ENCODE measurements at regions not wholly inside any gene's neighbourhood (a gene's known extent, or its start where the extent isn't known, plus 50 kb on each side); places are given as distances from the start of the nearest gene placed in this dataset.
A peak's percentile ranks its signal among the peaks of the same experiment; 100 is the strongest.

DNA sequence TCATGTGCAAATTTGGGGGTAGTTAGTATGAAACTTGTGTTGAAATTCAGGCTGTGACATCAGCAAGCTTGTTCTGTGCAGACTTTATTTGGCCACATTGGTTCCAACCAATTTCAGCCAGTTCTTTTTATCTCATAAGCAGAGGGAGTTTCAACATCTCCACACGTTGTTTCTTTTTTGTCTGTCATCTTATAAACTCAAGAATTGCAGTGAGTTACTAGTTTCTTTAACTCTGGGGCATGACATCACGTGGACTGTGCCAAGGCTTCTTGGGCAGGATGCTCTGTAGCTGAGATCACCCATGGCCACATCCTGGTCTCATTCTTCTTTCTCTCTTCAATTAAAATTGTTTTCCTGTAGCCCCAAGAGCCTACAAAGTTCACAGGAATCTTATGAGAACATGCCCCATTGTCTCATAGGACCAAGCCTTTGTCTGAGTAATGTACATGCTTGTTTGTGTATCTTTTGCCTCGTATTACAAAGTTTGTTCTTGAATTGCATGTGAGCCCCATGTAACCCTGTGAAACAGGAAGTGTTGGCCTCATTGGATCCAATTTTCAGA is 982.0 kb upstream of the TMEM132C start:
- intact Hi-C loops (cut with DNase I): no loop called here
- DNase-seq (no peak), ATAC-seq (ENCODE audit: poor library complexity) (peak; percentile 57)

DNA sequence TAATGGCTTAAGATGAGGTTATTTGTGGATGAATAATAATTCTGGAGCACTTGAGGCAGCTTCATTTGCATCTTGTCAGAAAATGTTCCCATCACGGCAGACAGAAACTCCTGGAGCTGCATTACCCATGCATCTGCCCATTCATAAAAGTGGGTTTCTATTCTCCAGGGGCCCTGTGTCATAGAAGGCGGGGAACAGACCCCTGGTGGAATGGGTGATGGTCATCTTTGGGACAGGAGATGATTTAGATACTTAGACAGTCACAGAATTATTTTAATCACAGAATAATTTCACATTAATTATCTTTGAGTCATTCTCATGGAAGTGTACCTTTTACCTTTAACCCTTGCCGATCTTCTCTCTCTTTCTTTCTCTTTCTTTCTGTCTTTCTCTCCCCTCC is 980.7 kb upstream of the TMEM132C start:
- no peak for ATAC-seq (ENCODE audit: poor library complexity)
- DNase-seq: no peak
- intact Hi-C loops (cut with DNase I): no loop called here

DNA sequence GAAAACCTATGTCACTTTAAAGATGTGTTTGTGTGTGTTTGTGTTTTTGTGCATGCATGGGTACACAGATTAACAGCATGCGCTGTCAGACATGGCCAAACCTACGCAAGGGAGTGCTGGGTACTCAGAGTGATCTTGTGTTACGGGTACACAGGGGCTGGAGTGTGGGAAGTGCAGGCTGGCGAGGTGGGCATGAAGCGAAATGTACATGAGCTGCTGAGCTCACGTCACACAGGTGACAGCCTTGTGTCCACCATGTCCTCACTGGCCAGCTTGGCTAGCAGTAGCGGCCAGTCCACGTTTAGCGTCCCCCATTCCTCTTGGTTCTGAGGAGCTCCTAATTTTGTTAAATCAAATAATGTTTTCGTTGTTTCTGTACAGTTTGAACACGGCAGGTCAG is 979.7 kb upstream of the TMEM132C start:
- DNase-seq (no peak), ATAC-seq (ENCODE audit: poor library complexity) (no peak)
- intact Hi-C loops (cut with DNase I): no loop called here

DNA sequence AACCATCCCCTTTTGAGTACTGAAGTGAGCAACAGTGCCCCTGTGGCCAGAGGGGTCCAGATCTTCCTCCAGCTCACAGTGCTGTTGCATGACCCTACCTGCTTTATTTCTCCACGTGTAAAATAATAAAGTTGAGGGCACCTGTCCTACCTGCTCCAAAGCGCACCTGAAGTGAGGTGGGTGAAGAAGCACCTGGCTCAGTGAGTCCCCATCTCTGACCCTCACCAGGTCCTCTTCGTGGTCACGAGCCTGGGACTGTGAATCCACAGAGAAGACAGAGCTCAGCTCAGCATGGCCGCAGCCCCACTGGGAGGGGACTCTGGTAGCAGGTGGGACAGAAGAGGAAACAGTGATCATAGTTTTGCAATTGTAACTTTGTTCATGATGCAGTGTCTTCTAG is 976.7 kb upstream of the TMEM132C start:
- ATAC-seq (ENCODE audit: poor library complexity) (no peak), DNase-seq (no peak)
- intact Hi-C loops (cut with DNase I): loop anchor here (10.0 kb wide), 1 partner anchor 185 kb away; no protein-coding TSS in a partner anchor

DNA sequence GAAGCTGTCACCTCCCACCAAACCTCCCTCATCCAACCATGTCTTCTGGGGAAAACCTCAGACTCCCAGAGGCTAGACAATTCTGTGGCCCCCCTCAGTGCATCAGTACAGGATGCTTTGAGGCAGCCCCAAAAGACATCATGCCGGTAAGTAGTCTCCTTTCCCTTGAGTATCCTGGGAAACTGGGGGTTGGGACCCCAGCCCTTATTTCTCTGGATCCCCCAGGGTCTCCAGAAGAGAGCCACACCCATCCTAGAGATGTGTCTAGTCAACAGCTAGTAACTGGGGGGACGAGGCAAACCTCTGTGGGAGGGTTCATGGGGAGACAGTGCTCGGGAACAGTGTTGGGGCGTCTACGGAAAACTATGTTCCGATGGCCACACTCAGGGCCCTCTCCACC is 974.2 kb upstream of the TMEM132C start:
- no peak for DNase-seq
- intact Hi-C loops (cut with DNase I): loop anchor here (10.0 kb wide), 1 partner anchor 188 kb away; no protein-coding TSS in a partner anchor
- no peak for ATAC-seq (ENCODE audit: poor library complexity)

DNA sequence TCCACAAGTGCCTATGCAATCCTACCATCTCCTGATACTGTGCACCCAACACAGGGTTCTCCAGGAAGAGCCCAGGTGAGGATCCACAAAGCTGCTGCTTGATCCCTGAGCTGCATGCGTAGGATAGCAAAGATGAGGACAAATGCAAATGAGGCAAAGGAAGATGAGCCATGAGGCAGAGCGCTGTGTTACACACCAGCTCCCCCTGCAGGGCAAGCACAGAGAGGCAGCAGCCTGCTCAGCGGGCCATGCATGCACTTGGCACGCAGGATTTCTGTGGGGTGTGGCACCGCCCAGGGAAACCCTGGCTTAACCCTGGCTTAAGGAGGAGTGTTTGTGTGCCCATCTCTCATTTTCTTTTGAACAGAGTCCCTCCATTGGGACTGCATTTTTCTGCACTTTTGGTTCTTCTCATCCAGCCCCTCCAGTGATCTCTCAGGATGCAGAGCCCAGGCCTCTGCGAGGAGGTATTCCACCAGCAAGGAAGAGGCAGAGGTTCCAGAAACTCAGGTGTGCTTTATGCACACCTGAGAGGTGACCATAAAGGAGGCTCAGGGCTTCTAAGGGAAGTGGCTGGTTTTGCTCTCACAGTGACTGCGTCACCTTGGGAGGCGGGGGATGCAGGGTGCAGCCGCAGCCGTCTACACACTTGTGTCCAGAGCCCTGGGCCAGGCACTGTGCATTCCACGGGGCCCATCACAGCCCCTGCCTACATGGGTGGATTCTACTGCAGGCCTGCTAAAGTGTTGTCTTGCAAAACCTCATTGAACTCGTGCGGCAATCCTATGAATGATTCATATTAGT is 973.3 kb upstream of the TMEM132C start:
- ATAC-seq (ENCODE audit: poor library complexity) (peak; percentile 58), DNase-seq (peak; percentile 68)
- intact Hi-C loops (cut with DNase I): loop anchor here (10.0 kb wide), 1 partner anchor 189 kb away; no protein-coding TSS in a partner anchor

DNA sequence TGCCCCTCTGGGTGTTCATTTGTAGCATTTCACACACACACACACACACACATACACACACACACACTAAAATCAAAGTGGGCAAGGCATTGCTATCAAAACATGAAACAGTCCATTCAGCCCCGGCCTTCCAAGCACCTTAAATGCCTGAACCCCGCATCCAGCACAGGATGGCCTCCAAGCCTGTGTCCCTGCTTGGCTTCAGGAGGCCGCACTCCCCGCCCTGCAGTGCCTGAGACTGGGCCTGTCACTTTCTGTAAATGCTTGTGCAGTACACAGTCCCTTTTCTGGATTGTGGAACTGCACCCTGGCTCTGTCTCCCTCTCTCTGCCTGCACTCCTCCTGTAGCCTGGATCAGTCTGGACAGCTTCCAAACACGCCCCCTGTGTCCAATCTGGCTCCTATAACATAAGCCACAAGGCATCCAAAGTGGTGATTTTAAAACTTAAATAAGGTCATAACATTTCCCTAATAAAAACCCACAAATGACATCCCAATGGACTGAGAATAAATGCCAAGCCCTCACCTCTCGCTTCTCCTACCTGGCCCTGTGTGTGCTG is 972.2 kb upstream of the TMEM132C start:
- intact Hi-C loops (cut with DNase I): loop anchor here (10.0 kb wide), 1 partner anchor 190 kb away; no protein-coding TSS in a partner anchor
- DNase-seq: no peak

DNA sequence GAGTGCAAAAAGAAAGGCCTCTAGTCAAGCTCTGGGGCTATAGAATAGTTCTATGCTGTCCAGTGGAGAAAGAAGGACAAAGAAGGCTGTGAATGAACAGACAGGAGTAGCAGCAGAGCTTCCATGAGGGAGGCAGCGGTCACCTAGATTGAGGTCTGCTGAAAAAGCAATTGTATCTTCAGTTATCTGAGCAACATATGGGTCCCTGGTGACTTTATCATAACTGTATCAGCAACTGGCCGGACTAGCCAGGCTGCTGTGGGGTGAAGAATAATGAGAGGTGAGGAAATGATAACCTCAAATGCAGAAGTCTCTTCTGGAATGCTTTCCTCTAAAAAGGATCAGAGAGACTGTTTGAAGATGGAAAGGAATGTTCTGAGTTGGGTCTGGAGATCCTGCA is 971.3 kb upstream of the TMEM132C start:
- no peak for ATAC-seq (ENCODE audit: poor library complexity)
- intact Hi-C loops (cut with DNase I): loop anchor here (10.0 kb wide), 1 partner anchor 191 kb away; no protein-coding TSS in a partner anchor

More for the DNA sequence above, 972.2 kb upstream of the TMEM132C start:
- no peak for ATAC-seq (ENCODE audit: poor library complexity)

DNA sequence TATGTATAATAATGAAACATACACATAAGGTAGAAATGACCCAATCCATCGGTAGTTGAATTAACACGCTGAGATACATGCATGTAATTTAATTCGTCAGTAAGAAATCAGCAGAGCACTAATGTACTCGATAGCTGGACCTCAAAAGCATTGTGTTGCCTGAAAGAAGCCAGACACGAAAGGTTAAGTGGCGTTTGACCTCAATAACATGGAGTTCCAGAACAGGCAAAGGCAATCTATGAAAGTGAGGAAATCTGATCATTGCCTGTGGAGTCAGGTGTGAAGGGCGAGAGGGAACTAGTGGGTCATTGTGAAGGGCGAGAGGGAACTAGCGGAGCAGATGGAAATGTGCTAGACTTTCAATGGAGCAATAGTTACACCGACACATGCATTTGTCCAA is 970.4 kb upstream of the TMEM132C start:
- no peak for ATAC-seq (ENCODE audit: poor library complexity)
- intact Hi-C loops (cut with DNase I): loop anchor here (10.0 kb wide), 1 partner anchor 192 kb away; no protein-coding TSS in a partner anchor
- DNase-seq: no peak

More for the DNA sequence above, 971.3 kb upstream of the TMEM132C start:
- DNase-seq: no peak

DNA sequence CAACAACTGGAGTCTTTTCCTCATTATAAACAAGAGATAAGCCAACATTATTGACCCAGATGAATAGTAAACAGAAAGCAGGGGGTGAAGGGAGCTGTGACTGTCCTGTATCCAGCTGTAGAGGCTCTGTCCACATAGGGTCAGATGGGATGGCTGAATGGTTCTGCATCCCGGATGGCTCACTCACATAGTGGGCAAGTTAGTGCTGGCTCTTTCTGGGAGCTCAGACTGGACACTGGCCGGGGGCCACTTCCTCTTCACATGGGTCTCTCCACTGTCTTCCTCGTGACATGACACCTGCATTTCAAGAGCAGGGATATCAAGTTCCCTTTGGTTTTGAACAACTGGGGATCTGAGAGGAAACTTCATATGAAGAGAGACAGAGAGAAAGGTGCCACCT is 969.6 kb upstream of the TMEM132C start:
- intact Hi-C loops (cut with DNase I): loop anchor here (10.0 kb wide), 1 partner anchor 193 kb away; no protein-coding TSS in a partner anchor
- DNase-seq (no peak), ATAC-seq (ENCODE audit: poor library complexity) (no peak)

DNA sequence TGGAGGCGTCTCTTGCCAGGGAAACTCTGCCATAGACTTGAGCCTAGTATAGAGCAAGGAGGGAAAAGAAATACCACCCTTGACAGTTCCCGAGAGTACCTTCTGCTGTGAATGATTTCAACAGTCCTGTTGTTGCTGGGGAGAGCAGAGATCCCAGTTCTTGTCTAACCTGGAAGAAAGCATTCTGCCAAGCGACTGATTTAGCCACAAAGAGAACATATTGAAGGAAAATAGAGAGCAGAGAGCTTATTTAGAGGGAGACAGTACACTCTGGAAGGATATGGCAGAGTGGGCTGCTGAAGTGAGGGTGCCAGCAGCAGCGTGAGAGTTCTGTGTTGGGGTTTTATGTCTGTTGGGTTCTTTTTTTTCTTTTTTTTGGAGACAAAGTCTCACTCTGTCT is 966.9 kb upstream of the TMEM132C start:
- no peak for DNase-seq
- ATAC-seq (ENCODE audit: poor library complexity): no peak
- intact Hi-C loops (cut with DNase I): no loop called here

DNA sequence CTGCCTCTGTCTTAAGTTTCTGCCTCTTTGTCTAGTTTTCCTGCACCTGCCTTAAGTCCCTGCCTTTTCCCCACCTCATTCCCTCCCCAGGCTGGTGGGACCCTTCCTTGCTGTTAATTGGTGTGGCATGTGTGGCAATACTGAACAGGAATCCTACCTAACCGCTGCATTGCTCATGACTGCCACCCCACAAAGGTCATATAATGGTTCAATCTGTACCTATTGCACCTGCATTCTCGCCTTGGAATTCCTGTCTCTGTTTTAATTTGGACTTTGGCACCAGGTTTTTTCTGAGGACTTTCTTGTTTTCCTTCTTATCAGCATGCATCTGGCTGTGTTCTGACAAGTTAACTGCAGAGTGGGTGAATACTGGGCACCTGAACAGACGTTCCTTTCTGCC is 966.2 kb upstream of the TMEM132C start:
- ATAC-seq (ENCODE audit: poor library complexity) (no peak), DNase-seq (no peak)
- intact Hi-C loops (cut with DNase I): no loop called here

DNA sequence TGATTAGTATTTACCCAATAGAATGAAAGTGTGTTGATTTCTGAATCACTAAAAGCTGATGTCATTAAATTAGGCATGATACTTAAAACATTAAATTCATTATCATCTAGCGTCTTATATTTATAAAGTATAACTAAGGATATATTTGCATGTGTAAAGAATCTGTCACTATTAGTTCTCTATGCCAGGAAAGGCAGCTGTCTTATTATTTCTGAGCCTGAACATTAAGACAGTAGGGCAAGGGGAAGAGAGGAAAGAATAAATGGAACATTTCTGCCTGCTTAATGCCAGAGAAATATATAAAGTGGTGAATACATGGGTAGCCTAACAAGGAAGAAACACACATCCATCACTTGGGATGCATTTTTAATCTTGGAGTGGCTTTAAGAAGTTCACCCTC is 965.1 kb upstream of the TMEM132C start:
- intact Hi-C loops (cut with DNase I): no loop called here
- DNase-seq (no peak), ATAC-seq (ENCODE audit: poor library complexity) (no peak)

DNA sequence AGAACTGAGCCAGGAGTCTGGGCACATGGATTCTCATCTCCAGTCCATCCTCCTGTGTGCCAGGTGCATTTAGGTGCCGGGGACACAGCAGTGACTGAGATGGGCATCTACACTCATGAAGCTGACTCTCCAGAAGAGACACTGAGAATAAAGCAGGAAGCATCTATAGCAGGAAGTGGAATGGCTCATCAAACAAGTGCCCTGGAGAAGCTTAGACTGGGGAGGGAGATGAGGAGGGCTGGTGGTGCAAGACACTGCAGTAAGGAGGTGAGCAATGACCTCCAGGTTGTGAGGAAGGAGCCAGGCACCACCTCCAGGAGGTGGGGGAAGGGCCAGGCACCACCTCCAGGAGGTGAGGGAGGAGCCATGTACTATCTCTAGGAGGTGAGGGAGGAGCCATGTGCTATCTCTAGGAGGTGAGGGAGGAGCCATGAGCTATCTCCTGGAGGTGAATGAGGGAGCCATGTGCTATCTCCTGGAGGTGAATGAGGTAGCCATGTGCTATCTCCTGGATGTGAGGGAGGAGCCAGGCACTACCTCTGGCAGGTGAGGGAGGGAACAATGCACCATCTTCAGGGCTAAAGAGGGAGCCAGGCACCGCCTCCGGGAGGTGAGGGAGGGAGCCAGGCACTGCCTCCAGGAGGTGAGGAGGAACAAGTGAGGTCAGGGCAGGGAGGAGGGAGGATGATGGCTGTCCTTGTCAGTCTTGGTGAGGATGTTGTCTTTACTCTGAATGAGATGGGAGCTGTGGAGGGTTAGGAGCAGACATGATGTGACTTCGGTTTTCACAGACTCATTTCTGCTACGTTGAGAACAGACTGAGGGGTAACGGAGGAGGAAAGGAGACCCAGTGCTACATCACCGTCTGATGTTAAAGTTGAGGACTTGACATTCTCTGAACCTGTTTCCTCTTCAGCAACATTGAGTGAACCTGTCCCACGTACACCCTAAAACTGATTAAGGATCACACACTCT is 961.9 kb upstream of the TMEM132C start:
- no peak for DNase-seq
- no peak for ATAC-seq (ENCODE audit: poor library complexity)
- intact Hi-C loops (cut with DNase I): no loop called here

DNA sequence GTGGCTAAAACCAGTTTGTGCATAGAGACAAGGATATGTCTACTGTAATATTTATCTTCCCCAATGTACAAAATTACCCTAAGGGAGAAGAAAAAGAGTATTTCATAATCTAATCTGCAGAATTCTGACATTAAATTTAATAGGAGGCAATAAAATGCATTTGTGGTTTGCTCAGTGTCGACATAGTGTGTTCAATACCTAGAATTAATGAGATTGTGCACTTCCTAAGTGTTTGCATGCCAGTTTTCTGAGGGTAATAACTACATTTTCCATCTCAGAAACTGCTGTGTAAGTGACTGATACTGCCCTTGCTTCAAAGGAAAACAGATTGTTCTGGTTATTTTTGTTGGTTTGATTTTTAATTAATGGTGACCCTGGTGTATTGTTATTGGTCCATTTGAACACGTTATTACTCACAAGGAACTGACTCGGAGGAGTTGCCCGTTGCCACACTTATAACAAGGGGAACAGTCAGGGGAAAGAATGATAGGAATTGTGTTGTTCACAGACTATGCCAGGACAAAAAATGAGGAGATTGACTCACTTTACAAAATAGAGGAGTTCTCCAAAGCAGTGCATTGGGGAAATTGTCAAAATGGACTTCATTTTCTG is 960.3 kb upstream of the TMEM132C start:
- ATAC-seq (ENCODE audit: poor library complexity) (no peak), DNase-seq (no peak)
- intact Hi-C loops (cut with DNase I): no loop called here

DNA sequence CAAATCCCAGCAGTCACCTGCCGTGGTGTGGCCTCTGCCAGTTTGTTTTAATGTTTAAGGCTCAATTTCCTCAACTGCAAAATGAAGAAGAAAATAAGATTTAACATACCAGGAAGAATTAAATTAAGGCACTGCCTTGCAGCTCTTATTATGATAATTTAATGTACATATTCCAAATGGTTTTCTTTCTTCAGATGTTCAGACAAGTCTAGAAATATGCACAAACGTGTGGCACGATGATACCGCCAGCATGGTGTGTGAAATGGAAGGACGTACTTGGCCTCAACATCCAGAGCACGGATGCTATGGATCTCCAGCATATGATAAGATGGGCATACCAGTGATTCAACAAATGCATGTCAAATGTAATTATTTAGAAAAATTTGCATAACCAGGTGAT is 959.4 kb upstream of the TMEM132C start:
- no peak for DNase-seq
- ATAC-seq (ENCODE audit: poor library complexity): no peak
- intact Hi-C loops (cut with DNase I): no loop called here

DNA sequence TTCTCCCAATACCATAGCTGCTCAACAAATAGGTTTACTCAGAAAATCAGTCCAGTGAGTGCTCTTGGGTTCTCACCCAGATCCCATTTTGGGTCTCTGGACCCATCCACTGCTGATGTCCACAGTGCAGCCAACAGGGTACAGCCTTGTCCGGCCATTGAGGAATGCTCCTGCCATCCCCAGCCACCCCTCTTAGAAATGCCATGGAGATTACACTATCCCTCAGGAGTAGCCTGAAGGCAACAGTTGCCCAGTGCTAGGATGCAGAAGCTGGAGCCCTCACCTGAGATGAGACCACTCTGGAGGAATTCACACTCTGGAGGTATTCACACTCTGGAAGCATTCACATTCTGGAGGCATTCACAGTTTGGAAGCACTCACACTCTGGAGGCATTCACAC is 958.8 kb upstream of the TMEM132C start:
- intact Hi-C loops (cut with DNase I): no loop called here
- no peak for DNase-seq

DNA sequence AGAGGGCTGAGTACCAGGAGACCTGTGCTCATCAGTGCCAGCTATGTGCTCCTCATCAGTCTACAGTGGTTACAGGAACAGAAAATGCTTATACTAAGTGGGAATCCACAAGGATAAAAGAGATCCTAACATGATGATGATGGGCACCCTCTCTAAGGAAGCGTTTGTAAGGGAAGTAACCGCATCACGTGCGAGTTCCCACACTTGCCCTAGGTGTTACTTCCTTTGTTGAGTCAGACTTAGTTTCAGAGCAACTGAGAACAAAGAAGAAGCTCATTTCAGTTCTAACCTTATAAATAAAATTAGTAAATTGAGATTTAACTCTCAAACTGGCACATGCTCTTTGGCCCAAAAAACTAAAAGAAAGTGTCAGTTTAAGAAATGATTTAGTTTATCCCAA is 956.4 kb upstream of the TMEM132C start:
- ATAC-seq (ENCODE audit: poor library complexity): no peak
- intact Hi-C loops (cut with DNase I): no loop called here
- DNase-seq: no peak

More for the DNA sequence above, 958.8 kb upstream of the TMEM132C start:
- no peak for ATAC-seq (ENCODE audit: poor library complexity)

All from Right ventricle myocardium superior (tissue), 1 donor.